ENCODE measurements at regions not wholly inside any gene's neighbourhood (a gene's known extent, or its start where the extent isn't known, plus 50 kb on each side); places are given as distances from the start of the nearest gene placed in this dataset.

DNA sequence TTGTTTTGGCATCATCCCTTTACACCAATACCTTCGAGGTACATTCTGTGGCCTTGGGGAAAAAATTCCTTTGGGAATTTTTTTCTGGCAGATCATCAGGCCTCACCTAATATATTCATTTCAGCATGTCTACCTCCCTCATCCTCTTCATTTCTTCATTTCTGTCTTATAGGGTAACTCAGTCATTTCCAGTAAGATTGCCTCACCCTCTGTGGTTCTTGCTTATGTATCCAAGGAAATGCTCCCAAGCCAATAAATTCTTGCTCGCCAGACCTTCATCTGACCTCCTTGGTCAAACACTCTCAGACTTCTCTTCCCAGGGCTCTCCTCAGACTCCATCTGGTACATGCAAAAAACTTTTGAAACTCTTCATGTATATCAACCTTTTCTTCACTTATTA is 265.6 kb downstream of the TMX3 start:
- no peak for TF ChIP-seq POLR2A (IDR thresholded peaks at IDR 0.05)
- TF ChIP-seq CTCF (IDR thresholded peaks at IDR 0.05): no peak
